GM18507 (cell line): ENCODE measurements at regions not wholly inside any gene's neighbourhood (a gene's known extent, or its start where the extent isn't known, plus 50 kb on each side); places are given as distances from the start of the nearest gene placed in this dataset.
"Not testable (repeated sequence)": the region's sequence is repeated elsewhere in the genome, so short reads cannot be mapped to it uniquely, and the experiment has no call there.

ENCODE experiments used
- DNase-seq: peaks from one replicate; pipeline ENCODE4 v3.0.0; 2011; ENCODE audit warnings: low read depth; ENCODE audit not compliant: insufficient read length; ENCODE audit errors: extremely low spot score
- FAIRE-seq: peaks from 2 replicates; lab custom pipeline; 2011; peaks lifted over from hg19 to GRCh38; lab: Jason Lieb, UNC

GRCh38 chr7:15143936-15144335 lies 241.4 kb upstream of the DGKB start:
- DNase-seq (no peak), FAIRE-seq (no peak)

GRCh38 chr7:15143121-15143520 lies 240.6 kb upstream of the DGKB start:
- DNase-seq = no peak
- FAIRE-seq = no peak

GRCh38 chr7:15140431-15140830 lies 237.9 kb upstream of the DGKB start:
- FAIRE-seq (no peak), DNase-seq (no peak)

GRCh38 chr7:15131661-15132060 lies 229.1 kb upstream of the DGKB start:
- DNase-seq = no peak
- FAIRE-seq = no peak

GRCh38 chr7:15130666-15131541 lies 228.4 kb upstream of the DGKB start:
- FAIRE-seq (no peak), DNase-seq (no peak)

- no peak for FAIRE-seq
- DNase-seq = no peak
Measured at GRCh38 chr7:15128716-15129115, 226.2 kb upstream of the DGKB start.

GRCh38 chr7:15126653-15127052 lies 224.1 kb upstream of the DGKB start:
- not testable (repeated sequence) for DNase-seq, FAIRE-seq

GRCh38 chr7:15123901-15124300 lies 221.3 kb upstream of the DGKB start:
- DNase-seq (no peak), FAIRE-seq (no peak)

GRCh38 chr7:15113752-15114151 lies 211.2 kb upstream of the DGKB start:
- FAIRE-seq = no peak

GRCh38 chr7:15105711-15106110 lies 203.2 kb upstream of the DGKB start:
- FAIRE-seq = no peak
- DNase-seq = no peak

More at GRCh38 chr7:15113752-15114151, 211.2 kb upstream of the DGKB start:
- no peak for DNase-seq

GRCh38 chr7:15104411-15105092 lies 202.0 kb upstream of the DGKB start:
- FAIRE-seq (no peak), DNase-seq (no peak)

- DNase-seq (no peak), FAIRE-seq (no peak)
Measured at GRCh38 chr7:15099074-15099473, 196.5 kb upstream of the DGKB start.

GRCh38 chr7:15096853-15097252 lies 194.3 kb upstream of the DGKB start:
- DNase-seq (no peak), FAIRE-seq (no peak)

- DNase-seq (no peak), FAIRE-seq (no peak)
Measured at GRCh38 chr7:15094989-15095388, 192.4 kb upstream of the DGKB start.

GRCh38 chr7:15087771-15088170 lies 185.2 kb upstream of the DGKB start:
- DNase-seq = no peak
- FAIRE-seq = no peak

GRCh38 chr7:15086862-15087261 lies 184.3 kb upstream of the DGKB start:
- FAIRE-seq (no peak), DNase-seq (no peak)

- no peak for FAIRE-seq
- no peak for DNase-seq
Measured at GRCh38 chr7:15086131-15086611, 183.6 kb upstream of the DGKB start.

- no peak for FAIRE-seq
Measured at GRCh38 chr7:15085366-15085765, 182.8 kb upstream of the DGKB start.

GRCh38 chr7:15084368-15084767 lies 181.8 kb upstream of the DGKB start:
- DNase-seq = no peak

More at GRCh38 chr7:15085366-15085765, 182.8 kb upstream of the DGKB start:
- DNase-seq = no peak

GRCh38 chr7:15081891-15082290 lies 179.3 kb upstream of the DGKB start:
- FAIRE-seq = no peak
- DNase-seq = no peak

More at GRCh38 chr7:15084368-15084767, 181.8 kb upstream of the DGKB start:
- FAIRE-seq = no peak

GRCh38 chr7:15073301-15073700 lies 170.8 kb upstream of the DGKB start:
- DNase-seq (no peak), FAIRE-seq (no peak)
